SU-DHL-6 (cell line): ENCODE measurements at regions not wholly inside any gene's neighbourhood (a gene's known extent, or its start where the extent isn't known, plus 50 kb on each side); places are given as distances from the start of the nearest gene placed in this dataset.

Experiments
- EZH2phosphoT487 ChIP-seq: fragments of 200-600 bp; sonication (generic), shearing (Covaris generic); conservative IDR thresholded peaks from 2 replicates; pipeline ENCODE4 v1.6.1; 2018; ENCODE audit warnings: mild to moderate bottlenecking, antibody characterized with exemption, low read length, moderate library complexity, mixed read lengths
- TF ChIP-seq, protein P1 (sequence below): fragments of 200-600 bp; sonication (generic); IDR thresholded peaks from one replicate; pipeline ENCODE4 v1.5.1; 2017; ENCODE audit warnings: antibody characterized with exemption, mild to moderate bottlenecking, low read length, moderate library complexity; ENCODE audit not compliant: insufficient read depth, poor library complexity, severe bottlenecking

DNA sequence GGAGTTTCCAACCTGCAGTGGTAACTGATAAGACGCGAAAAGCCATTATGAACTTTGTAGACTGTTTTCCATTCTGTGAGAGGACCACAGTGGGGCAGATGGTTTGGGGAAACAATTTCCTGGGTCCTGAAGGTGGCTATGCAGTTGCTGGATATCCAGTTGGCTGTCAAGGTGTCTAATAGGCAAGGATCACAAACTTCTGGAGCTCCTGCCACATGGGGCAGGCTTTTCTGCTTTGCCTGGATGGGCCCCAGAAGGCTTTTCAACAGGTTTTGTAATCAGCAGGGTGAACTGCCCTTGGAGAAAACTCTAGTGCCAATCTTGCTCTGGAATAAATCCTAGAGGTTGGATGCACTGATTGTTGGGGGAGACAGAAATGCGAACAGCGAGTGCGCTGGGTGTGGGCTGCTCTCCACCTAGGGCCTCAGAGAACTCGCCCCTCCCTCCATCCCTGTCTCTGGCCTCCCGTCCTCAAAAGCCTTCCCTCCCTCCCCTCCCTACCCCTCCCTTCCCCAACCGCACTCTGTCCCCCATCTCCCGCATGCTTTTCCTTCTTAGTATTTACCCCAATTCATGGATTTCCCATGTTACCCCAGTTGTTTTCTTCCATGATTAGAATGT, 210.3 kb upstream of the USP24 start:
- TF ChIP-seq, protein P1, sequence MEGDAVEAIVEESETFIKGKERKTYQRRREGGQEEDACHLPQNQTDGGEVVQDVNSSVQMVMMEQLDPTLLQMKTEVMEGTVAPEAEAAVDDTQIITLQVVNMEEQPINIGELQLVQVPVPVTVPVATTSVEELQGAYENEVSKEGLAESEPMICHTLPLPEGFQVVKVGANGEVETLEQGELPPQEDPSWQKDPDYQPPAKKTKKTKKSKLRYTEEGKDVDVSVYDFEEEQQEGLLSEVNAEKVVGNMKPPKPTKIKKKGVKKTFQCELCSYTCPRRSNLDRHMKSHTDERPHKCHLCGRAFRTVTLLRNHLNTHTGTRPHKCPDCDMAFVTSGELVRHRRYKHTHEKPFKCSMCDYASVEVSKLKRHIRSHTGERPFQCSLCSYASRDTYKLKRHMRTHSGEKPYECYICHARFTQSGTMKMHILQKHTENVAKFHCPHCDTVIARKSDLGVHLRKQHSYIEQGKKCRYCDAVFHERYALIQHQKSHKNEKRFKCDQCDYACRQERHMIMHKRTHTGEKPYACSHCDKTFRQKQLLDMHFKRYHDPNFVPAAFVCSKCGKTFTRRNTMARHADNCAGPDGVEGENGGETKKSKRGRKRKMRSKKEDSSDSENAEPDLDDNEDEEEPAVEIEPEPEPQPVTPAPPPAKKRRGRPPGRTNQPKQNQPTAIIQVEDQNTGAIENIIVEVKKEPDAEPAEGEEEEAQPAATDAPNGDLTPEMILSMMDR, result no peak
- no peak for TF ChIP-seq EZH2phosphoT487
